ENCODE measurements at regions not wholly inside any gene's neighbourhood (a gene's known extent, or its start where the extent isn't known, plus 50 kb on each side); places are given as distances from the start of the nearest gene placed in this dataset.
"Not testable (repeated sequence)": the region's sequence is repeated elsewhere in the genome, so short reads cannot be mapped to it uniquely, and the experiment has no call there.

GRCh38 chr17:20868662-20869007 is 174.2 kb downstream of the USP22 start:
- DNase-seq (ENCODE audit: low spot score in 2 of 2, unreplicated experiment in 2 of 2); H3K27ac Mint-ChIP-seq; H3K36me3 Mint-ChIP-seq; H3K27me3 Mint-ChIP-seq (ENCODE audit: low read depth); H3K9me3 Mint-ChIP-seq; H3K4me3 Mint-ChIP-seq: not testable (repeated sequence)
- H3K4me1 Mint-ChIP-seq = peaks cover 32% of the 10 kb centered on the region

DNA sequence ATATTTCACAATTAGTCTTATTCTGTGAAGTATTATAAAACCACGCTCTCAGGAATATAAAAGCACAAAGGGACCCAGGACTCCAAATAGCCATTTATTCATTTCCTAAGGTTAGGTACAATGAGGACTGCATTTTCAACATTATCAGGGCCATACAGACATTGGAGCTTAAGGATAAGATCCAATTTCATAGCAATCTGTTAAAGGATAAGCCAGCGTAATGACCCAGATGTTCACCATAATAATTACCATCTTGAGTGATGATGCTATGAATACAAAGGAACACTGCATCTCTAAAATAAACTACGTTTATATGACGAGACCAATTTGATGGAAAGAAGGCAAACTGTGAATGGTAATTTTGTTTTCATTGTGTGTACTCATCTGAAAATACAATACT is 169.6 kb downstream of the USP22 start:
- DNase-seq (ENCODE audit: low spot score in 2 of 2, unreplicated experiment in 2 of 2); H3K27ac Mint-ChIP-seq; H3K9me3 Mint-ChIP-seq; H3K27me3 Mint-ChIP-seq (ENCODE audit: low read depth); H3K4me3 Mint-ChIP-seq; H3K36me3 Mint-ChIP-seq: not testable (repeated sequence)
- peaks cover 55% of the 10 kb centered on the region for H3K4me1 Mint-ChIP-seq

GRCh38 chr17:20873688-20874328 is 169.0 kb downstream of the USP22 start:
- peaks cover 61% of the 10 kb centered on the region for H3K4me1 Mint-ChIP-seq
- H3K4me3 Mint-ChIP-seq; H3K36me3 Mint-ChIP-seq; DNase-seq (ENCODE audit: low spot score in 2 of 2, unreplicated experiment in 2 of 2); H3K27ac Mint-ChIP-seq; H3K27me3 Mint-ChIP-seq (ENCODE audit: low read depth); H3K9me3 Mint-ChIP-seq: not testable (repeated sequence)

DNA sequence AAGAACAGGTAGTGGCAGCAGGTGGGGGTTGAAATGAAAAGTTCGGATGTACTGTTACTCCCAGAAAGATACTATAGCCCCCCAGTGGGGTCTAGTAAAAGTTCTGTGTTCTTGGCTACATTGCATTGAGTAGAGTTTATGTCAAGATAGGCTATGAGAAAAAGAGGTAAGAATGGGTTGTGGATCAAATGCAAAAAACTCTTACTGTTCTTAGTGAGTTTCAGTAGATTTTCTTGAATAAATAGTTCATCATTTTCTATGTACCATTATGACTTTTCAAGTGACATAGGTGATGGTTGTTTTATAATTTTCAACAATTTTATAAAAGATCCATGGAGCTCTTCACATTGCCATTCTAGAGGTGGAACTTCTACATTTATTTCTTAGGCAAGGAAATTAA is 165.4 kb downstream of the USP22 start:
- H3K4me3 Mint-ChIP-seq; H3K27ac Mint-ChIP-seq; H3K27me3 Mint-ChIP-seq (ENCODE audit: low read depth); DNase-seq (ENCODE audit: low spot score in 2 of 2, unreplicated experiment in 2 of 2); H3K9me3 Mint-ChIP-seq: not testable (repeated sequence)
- peaks cover 40% of the 10 kb centered on the region for H3K4me1 Mint-ChIP-seq
- H3K36me3 Mint-ChIP-seq = peaks cover 12% of the 10 kb centered on the region

GRCh38 chr17:20890338-20890737 is 152.5 kb downstream of the USP22 start:
- TF ChIP-seq CTCF (IDR thresholded peaks at IDR 0.05; ENCODE audit: unreplicated experiment) = no peak
- Mint-ChIP-seq H3K4me1 (peaks cover 17% of the 10 kb centered on the region), H3K4me3 (no peak overlapping the region), H3K27ac (no peak overlapping the region), H3K36me3 (peaks cover 5% of the 10 kb centered on the region), H3K9me3 (no peaks in the 10 kb centered on the region), H3K27me3 (ENCODE audit: low read depth) (no peaks in the 10 kb centered on the region)
- DNase-seq (ENCODE audit: low spot score in 2 of 2, unreplicated experiment in 2 of 2) = no peak

DNA sequence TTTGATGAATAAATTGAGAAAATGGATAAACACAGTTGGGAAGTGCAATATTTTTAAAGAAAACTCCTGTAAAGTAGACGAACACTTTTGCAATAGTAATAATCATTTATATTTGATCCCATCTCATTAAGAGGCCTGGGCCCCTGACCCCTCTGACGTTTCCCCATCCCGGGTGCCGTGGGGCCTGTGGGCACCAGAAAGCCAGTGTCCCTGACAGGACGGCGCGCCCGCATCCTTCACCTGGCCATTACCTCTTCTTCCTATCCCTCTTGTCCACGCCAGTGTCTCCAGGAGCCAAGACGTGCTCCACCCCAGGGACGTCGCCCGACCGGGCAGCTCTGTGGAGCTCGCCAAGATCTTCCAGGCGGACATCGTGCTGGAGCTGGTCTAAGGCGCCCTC is 147.4 kb downstream of the USP22 start:
- not testable (repeated sequence) for H3K9me3 Mint-ChIP-seq; H3K27ac Mint-ChIP-seq; H3K27me3 Mint-ChIP-seq (ENCODE audit: low read depth)

DNA sequence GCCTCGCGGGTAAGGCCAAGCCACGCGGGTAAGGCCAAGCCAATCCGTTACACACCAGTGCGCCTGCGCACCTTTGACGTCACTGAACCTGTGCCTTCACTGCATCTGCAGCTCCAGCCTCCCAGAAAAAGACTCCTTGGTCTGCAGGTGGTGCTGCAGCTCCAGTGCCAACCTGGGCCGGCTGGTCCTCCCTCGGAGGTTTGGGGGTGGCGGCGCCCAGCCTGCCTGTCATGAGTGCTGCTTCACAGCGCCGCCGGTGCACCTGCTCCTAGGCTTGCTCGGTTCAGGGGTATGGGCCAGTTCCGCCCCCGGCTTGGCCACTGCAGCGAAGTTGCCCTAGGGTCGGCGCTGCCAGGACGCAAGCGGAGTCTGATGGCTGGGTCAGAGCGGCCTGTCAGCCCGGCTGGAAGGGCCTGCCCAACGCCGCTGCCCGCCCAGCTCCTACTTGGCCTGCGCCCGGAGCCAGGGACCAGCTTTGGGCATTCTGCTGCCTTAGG is 146.6 kb downstream of the USP22 start:
- no peak overlapping the region for H3K4me3 Mint-ChIP-seq
- H3K4me1 Mint-ChIP-seq = no peaks in the 10 kb centered on the region
- DNase-seq (ENCODE audit: low spot score in 2 of 2, unreplicated experiment in 2 of 2) = no peak
- H3K36me3 Mint-ChIP-seq = peaks cover 26% of the 10 kb centered on the region
- H3K27ac Mint-ChIP-seq = no peak overlapping the region
- no peak for TF ChIP-seq CTCF (IDR thresholded peaks at IDR 0.05; ENCODE audit: unreplicated experiment)
- H3K27me3 Mint-ChIP-seq (ENCODE audit: low read depth) = no peaks in the 10 kb centered on the region
- no peaks in the 10 kb centered on the region for H3K9me3 Mint-ChIP-seq

More for the DNA sequence above, 147.4 kb downstream of the USP22 start:
- H3K36me3 Mint-ChIP-seq = peaks cover 26% of the 10 kb centered on the region
- DNase-seq (ENCODE audit: low spot score in 2 of 2, unreplicated experiment in 2 of 2); H3K4me1 Mint-ChIP-seq; H3K4me3 Mint-ChIP-seq: not testable (repeated sequence)

DNA sequence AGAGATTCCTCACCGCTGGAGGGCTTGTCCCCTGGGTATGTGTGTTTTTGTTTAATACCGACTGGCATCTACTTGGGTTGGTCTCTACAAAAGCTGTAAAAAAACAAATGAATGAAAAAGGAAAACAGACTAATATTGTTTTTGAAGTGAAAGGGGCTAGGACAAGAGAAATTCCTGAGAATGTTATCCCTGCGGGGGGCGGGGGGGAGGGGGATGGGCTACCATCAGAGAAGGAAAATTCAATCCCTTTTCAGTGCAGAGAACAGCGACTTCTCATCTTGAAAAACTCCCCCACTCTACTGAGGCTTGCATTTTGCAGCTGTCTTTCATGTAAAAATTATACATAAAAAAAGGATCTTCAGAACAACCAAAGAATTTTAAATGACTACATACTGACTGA is 144.1 kb downstream of the USP22 start:
- Mint-ChIP-seq H3K27ac (peak overlapping the region; percentile 66), H3K36me3 (peaks cover 28% of the 10 kb centered on the region)
- H3K4me3 Mint-ChIP-seq; DNase-seq (ENCODE audit: low spot score in 2 of 2, unreplicated experiment in 2 of 2); H3K27me3 Mint-ChIP-seq (ENCODE audit: low read depth); H3K4me1 Mint-ChIP-seq; H3K9me3 Mint-ChIP-seq: not testable (repeated sequence)

DNA sequence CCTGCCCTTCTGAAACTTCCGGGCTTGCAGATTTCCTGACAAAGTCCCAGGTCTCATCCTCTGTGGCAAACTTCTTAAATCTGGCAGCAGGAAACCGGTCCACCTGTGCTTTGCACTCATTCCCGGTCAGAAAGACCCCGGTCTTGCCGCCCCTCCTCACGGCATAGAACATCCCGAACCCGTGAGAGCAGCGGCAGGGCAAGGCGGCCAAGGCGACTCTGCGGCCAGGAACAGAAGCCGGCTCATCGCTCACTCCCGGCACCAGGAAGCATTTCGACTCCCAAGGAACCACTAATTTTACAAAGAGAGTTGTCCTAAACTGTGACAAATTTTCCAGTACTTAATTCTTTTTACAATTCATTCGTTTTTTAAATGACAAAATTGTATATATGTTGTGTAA is 140.3 kb downstream of the USP22 start:
- H3K4me3 Mint-ChIP-seq; DNase-seq (ENCODE audit: low spot score in 2 of 2, unreplicated experiment in 2 of 2); H3K9me3 Mint-ChIP-seq; H3K27ac Mint-ChIP-seq; H3K27me3 Mint-ChIP-seq (ENCODE audit: low read depth): not testable (repeated sequence)
- Mint-ChIP-seq H3K4me1 (peaks cover 14% of the 10 kb centered on the region), H3K36me3 (peaks cover 12% of the 10 kb centered on the region)

DNA sequence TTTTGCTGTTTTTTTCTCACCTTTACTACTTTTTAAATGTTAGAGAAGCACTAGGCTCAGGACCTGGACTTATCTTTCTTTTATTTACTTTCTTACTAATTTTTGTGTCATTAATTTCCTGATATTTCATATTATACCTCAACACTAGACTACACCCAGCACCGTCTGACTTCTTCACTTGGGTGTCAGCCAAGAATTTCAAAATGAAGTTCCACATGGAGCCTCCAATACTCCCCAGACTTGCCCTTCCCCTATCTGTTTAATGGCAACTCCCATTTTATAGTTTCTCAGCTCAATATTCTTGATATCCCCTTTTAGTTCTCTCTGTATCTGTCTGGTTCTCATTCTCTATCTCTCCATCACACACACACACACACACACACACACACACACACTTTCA is 139.3 kb downstream of the USP22 start:
- H3K27ac Mint-ChIP-seq = peak overlapping the region; percentile 52
- not testable (repeated sequence) for H3K9me3 Mint-ChIP-seq; H3K27me3 Mint-ChIP-seq (ENCODE audit: low read depth)

More for the DNA sequence above, 139.3 kb downstream of the USP22 start:
- H3K36me3 Mint-ChIP-seq; DNase-seq (ENCODE audit: low spot score in 2 of 2, unreplicated experiment in 2 of 2); H3K4me3 Mint-ChIP-seq: not testable (repeated sequence)
- H3K4me1 Mint-ChIP-seq = peaks cover 16% of the 10 kb centered on the region

Measured in mesothelial cell of epicardium (in vitro differentiated cells).